Chondrocyte (in vitro differentiated cells): ENCODE measurements at regions not wholly inside any gene's neighbourhood (a gene's known extent, or its start where the extent isn't known, plus 50 kb on each side); places are given as distances from the start of the nearest gene placed in this dataset.

Experiments used
- DNase-seq: peaks from one replicate; pipeline ENCODE4 v3.0.0; 2021; ENCODE audit warnings: mixed read lengths, low spot score
- H3K27ac Mint-ChIP-seq: one replicate; pipeline ENCODE4 v1.8.0; 2021; ENCODE audit warnings: mild to moderate bottlenecking, moderate library complexity, mixed read lengths; ENCODE audit not compliant: unreplicated experiment
- H3K27me3 Mint-ChIP-seq: 2 replicates; pipeline ENCODE4 v1.8.0; 2021; ENCODE audit warnings: low read depth, mixed read lengths
- H3K36me3 Mint-ChIP-seq: 2 replicates; pipeline ENCODE4 v1.8.0; 2021; ENCODE audit warnings: low read depth, mixed read lengths
- H3K4me1 Mint-ChIP-seq: 2 replicates; pipeline ENCODE4 v1.8.0; 2021; ENCODE audit warnings: low read depth, mild to moderate bottlenecking, mixed read lengths
- H3K4me3 Mint-ChIP-seq: one replicate; pipeline ENCODE4 v1.8.0; 2021; ENCODE audit warnings: mild to moderate bottlenecking, moderate library complexity, mixed read lengths; ENCODE audit not compliant: unreplicated experiment
- H3K9me3 Mint-ChIP-seq: 2 replicates; pipeline ENCODE4 v1.8.0; 2021; ENCODE audit warnings: low read depth, mixed read lengths
- TF ChIP-seq, protein P1 (sequence below): fragments of 200-600 bp; sonication (generic); IDR thresholded peaks from 2 replicates; pipeline ENCODE4 v1.5.0; 2021; ENCODE audit warnings: antibody characterized with exemption, mild to moderate bottlenecking, moderate library complexity

DNA sequence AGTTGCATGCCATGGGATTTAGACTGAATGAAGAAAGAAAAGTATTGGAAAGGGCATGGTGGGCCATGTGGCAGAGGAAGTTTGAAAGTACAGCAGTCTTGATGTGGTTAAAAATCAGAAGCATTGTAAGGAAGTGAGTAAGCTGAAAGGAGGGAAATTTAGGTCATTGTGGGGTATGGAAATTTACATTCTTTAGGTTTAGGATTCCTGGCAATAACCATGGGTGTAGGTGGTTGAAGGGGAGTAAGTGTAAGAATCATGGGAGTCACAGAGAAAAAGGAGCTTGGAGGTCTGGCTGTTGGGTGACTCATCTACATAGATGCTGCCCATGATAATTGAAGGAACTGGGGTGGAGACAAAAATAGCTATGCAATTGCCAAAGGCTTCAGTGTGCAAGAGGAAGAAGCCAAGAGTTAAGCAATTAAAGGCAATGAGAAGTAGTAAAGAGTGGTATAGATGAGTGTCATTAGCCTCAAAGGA lies 243.8 kb upstream of the LDB2 start:
- peaks cover 7% of the 10 kb centered on the region for H3K36me3 Mint-ChIP-seq
- H3K4me3 Mint-ChIP-seq, result no peak overlapping the region
- H3K27ac Mint-ChIP-seq, result peak overlapping the region; percentile 15
- H3K27me3 Mint-ChIP-seq, result no peaks in the 10 kb centered on the region
- peaks cover 33% of the 10 kb centered on the region for H3K9me3 Mint-ChIP-seq
- H3K4me1 Mint-ChIP-seq, result peaks cover 20% of the 10 kb centered on the region
- TF ChIP-seq, protein P1, sequence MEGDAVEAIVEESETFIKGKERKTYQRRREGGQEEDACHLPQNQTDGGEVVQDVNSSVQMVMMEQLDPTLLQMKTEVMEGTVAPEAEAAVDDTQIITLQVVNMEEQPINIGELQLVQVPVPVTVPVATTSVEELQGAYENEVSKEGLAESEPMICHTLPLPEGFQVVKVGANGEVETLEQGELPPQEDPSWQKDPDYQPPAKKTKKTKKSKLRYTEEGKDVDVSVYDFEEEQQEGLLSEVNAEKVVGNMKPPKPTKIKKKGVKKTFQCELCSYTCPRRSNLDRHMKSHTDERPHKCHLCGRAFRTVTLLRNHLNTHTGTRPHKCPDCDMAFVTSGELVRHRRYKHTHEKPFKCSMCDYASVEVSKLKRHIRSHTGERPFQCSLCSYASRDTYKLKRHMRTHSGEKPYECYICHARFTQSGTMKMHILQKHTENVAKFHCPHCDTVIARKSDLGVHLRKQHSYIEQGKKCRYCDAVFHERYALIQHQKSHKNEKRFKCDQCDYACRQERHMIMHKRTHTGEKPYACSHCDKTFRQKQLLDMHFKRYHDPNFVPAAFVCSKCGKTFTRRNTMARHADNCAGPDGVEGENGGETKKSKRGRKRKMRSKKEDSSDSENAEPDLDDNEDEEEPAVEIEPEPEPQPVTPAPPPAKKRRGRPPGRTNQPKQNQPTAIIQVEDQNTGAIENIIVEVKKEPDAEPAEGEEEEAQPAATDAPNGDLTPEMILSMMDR, result no peak
- DNase-seq, result no peak

DNA sequence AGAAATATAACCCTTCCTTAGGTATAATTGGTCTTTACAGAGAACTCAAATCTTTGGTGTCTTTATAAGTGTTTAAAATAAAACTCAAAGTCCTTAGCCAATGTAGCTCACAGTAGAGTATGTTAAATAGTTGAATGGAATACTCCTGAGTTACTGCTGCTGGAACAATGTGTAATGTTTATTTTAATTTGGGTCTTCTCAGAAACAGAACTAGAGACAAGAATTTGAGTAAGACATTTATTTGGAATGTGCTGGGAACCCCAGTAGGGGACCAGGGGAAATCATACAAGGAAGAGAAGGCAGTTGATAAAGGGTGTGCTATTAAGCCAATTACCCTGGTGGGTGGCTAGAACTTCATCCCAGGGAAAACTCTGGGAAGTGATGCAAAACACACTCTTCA lies 240.4 kb upstream of the LDB2 start:
- Mint-ChIP-seq H3K36me3 (peaks cover 7% of the 10 kb centered on the region), H3K27me3 (no peaks in the 10 kb centered on the region), H3K4me3 (no peak overlapping the region), H3K9me3 (peaks cover 33% of the 10 kb centered on the region), H3K4me1 (peaks cover 20% of the 10 kb centered on the region), H3K27ac (no peak overlapping the region)
- TF ChIP-seq, protein P1, result no peak
- no peak for DNase-seq

DNA sequence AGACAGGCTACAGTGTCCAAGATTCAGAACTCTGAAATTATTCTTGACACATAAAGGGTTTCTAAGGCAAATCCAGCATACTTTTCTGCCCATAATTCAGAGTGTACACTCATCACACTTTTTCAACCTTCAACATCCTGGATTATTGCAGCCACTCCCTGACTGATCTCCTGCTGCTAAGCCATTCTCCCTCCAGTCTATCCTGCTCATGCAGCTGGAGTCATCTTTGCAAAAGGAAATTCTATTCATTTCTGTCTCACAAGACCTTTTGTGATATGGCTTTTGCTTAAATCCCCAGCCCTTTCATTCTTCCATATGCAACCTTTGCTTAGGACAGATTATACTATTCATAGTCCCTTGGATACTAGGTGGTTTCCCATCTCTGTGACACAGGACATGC lies 236.1 kb upstream of the LDB2 start:
- Mint-ChIP-seq H3K36me3 (no peaks in the 10 kb centered on the region), H3K27me3 (no peaks in the 10 kb centered on the region), H3K4me3 (no peak overlapping the region), H3K27ac (no peak overlapping the region), H3K9me3 (peaks cover 15% of the 10 kb centered on the region), H3K4me1 (peaks cover 9% of the 10 kb centered on the region)
- TF ChIP-seq, protein P1, result no peak
- no peak for DNase-seq

DNA sequence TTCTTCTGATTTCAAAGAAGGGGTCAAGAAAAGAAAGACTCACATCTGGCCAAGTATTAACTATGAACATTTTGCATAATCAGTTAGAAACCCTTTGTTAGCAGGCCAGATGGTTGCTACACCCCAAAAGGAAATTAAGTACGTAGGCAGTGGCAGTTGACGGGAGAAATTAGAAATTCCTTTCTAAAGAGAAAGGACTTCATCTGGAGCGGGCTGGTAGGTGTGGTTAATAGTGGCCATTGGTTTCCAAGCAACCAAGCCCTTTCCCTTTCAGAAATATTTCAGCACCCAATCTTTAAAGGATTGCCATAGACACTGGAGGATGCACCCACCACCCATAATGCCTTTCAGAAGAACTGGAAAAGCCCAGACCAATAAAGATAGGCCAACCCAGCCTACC lies 235.7 kb upstream of the LDB2 start:
- no peaks in the 10 kb centered on the region for H3K36me3 Mint-ChIP-seq
- no peak overlapping the region for H3K4me3 Mint-ChIP-seq
- H3K27me3 Mint-ChIP-seq, result no peaks in the 10 kb centered on the region
- peaks cover 10% of the 10 kb centered on the region for H3K9me3 Mint-ChIP-seq
- peaks cover 6% of the 10 kb centered on the region for H3K4me1 Mint-ChIP-seq
- no peak overlapping the region for H3K27ac Mint-ChIP-seq
- TF ChIP-seq, protein P1, result no peak
- DNase-seq, result no peak

DNA sequence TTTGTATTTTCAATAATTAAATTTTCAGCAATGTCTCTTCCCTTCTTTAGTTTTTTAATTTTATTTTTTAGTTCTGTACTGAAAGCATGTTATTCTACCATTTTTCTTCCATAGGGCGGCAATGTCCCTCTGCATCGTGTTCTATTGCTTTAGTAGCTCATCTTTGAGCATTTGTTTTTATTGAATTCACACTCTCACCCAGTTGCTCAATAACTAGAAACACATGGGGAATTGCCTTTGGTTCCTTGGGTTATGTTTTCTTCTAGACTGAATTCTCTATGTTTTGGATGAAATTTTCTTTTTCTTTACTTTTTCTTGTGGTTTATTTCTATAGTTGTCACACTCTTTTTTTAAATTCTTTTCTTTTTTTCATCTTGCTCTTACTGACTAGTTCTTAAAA lies 233.8 kb upstream of the LDB2 start:
- no peak for DNase-seq
- TF ChIP-seq, protein P1, result no peak
- H3K27me3 Mint-ChIP-seq, result no peaks in the 10 kb centered on the region
- H3K4me1 Mint-ChIP-seq, result no peaks in the 10 kb centered on the region
- no peak overlapping the region for H3K27ac Mint-ChIP-seq
- H3K4me3 Mint-ChIP-seq, result no peak overlapping the region
- H3K9me3 Mint-ChIP-seq, result no peaks in the 10 kb centered on the region
- H3K36me3 Mint-ChIP-seq, result no peaks in the 10 kb centered on the region
